GM12891 (cell line): ENCODE measurements at regions not wholly inside any gene's neighbourhood (a gene's known extent, or its start where the extent isn't known, plus 50 kb on each side); places are given as distances from the start of the nearest gene placed in this dataset.
"Not testable (repeated sequence)": the region's sequence is repeated elsewhere in the genome, so short reads cannot be mapped to it uniquely, and the experiment has no call there.

Experiments
- DNase-seq: peaks from one replicate; pipeline ENCODE4 v3.0.0; 2011; ENCODE audit warnings: low spot score; ENCODE audit not compliant: insufficient read length
- FAIRE-seq: peaks from 2 replicates; lab custom pipeline; 2011; peaks lifted over from hg19 to GRCh38; lab: Jason Lieb, UNC
- PAX5 ChIP-seq: IDR thresholded peaks from 2 replicates; pipeline ENCODE4 v1.6.1; 2011; ENCODE audit warnings: low read length, moderate library complexity, mild to moderate bottlenecking; ENCODE audit not compliant: insufficient read depth, severe bottlenecking
- POLR2A ChIP-seq: IDR thresholded peaks from 2 replicates; pipeline ENCODE4 v1.6.1; 2011; ENCODE audit warnings: low read depth, low read length, control low read depth
- POLR2AphosphoS5 ChIP-seq: IDR thresholded peaks from 2 replicates; pipeline ENCODE4 v1.6.1; 2011; ENCODE audit warnings: low read depth, low read length, control low read depth
- POU2F2 ChIP-seq: IDR thresholded peaks from 2 replicates; pipeline ENCODE4 v1.6.1; 2011; ENCODE audit warnings: low read depth, mild to moderate bottlenecking, control low read depth, low read length, moderate library complexity
- SPI1 ChIP-seq: IDR thresholded peaks from 2 replicates; pipeline ENCODE4 v1.6.1; 2011; ENCODE audit warnings: low read depth, low read length, control low read depth
- TAF1 ChIP-seq: IDR thresholded peaks from 2 replicates; pipeline ENCODE4 v1.6.1; 2011; ENCODE audit warnings: low read depth, low read length, control low read depth

DNA sequence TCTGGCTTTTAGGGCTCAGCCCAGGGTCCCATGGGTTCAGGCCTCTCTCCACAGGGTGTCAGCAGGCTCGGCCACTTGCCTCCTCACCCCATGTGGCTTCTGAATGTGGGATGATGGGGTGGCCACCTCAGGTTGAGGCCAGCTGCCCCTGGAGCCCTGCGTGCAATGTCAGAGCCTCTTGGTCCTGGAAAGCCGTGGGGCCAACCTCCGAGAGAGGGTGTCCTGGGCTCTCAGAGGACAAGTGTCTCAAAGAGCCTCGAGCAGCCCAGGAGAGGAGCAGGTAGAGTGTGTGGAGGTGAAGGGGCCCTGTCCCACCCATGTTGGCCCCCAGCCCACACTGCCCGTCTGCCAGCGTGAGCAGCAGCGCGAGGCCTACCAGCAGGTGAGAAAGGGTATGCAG is 86.0 kb downstream of the PLXNA1 start:
- no peak for TF ChIP-seq POLR2AphosphoS5
- DNase-seq (no peak), FAIRE-seq (no peak)

DNA sequence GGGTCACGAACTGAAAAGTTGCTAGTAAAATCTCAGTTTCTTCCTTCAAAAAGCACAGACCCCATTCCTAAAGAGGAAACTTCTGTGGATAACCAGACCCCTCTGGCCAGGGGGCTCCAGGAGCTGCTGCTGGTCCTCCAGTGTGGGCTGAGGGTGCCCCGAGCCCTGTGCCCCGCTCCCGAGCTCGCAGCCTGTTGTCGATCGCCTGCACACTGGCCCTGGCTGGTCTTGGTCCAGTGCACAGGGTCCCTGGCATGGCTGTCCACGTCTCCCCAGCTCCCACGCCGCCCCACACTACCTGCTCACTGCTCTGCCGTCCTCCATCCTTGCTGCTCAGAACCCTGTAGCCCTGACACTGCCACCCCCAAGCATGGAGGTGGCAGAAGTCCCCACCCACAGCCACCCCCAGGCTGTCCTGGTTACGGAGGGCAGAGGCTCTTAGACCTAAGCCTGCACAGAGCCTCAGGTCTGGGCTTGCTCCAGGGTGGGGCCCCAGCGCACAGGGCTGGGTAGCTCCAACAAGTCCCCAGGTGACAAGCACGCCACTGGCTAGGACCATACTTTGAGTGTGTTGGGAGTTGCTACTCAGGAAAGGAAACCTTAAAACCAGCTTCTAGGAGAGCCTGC is 87.0 kb downstream of the PLXNA1 start:
- FAIRE-seq: no peak
- DNase-seq: no peak
- TF ChIP-seq POU2F2: no peak
- no peak for TF ChIP-seq TAF1
- no peak for TF ChIP-seq PAX5
- no peak for TF ChIP-seq POLR2AphosphoS5
- no peak for TF ChIP-seq POLR2A
- TF ChIP-seq SPI1: no peak

DNA sequence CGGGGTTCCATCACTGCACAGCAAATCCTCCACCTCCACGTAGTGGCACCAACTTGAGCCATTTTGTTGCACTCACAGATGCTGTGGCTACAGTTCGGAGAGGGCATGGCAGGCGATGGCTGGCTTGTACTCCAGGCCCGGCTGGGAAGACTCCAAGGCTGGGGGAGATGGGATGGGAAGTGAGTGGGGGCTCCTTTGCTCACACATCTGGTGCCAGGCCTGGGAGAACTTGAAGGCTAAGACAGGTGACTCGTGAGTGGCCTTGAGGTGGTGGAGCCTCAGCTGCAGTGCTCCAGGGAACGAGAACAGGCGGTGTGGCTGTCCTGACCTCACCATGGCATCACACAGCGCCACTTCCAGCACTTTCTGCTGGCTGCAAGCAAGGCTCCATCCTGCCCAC is 87.9 kb downstream of the PLXNA1 start:
- FAIRE-seq: no peak
- DNase-seq: no peak
- TF ChIP-seq POLR2AphosphoS5 (no peak), POLR2A (no peak), PAX5 (no peak), TAF1 (no peak), SPI1 (no peak), POU2F2 (no peak)

DNA sequence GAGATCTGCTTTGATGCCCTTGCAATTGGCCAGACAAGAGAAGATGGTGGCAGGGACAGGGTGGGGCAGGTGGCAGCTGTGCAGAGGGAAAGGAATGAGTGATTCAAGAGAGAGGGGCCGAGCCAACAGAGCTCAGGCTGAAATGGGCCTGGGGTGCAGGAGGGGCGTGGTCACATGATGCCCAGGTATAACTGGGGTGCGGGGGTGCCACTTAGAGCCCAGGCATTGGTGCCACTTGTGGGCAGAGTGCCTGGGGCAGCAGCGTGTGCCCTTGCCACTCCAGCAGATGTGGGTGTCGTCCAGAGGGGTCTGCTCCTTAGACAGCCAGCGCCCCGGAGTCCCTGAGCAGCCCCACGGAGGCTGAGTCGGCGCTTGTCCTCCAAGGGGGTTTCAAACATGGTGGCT is 88.7 kb downstream of the PLXNA1 start:
- TF ChIP-seq PAX5 (no peak), POU2F2 (no peak), SPI1 (no peak), TAF1 (no peak), POLR2AphosphoS5 (no peak), POLR2A (no peak)
- FAIRE-seq (no peak), DNase-seq (no peak)

DNA sequence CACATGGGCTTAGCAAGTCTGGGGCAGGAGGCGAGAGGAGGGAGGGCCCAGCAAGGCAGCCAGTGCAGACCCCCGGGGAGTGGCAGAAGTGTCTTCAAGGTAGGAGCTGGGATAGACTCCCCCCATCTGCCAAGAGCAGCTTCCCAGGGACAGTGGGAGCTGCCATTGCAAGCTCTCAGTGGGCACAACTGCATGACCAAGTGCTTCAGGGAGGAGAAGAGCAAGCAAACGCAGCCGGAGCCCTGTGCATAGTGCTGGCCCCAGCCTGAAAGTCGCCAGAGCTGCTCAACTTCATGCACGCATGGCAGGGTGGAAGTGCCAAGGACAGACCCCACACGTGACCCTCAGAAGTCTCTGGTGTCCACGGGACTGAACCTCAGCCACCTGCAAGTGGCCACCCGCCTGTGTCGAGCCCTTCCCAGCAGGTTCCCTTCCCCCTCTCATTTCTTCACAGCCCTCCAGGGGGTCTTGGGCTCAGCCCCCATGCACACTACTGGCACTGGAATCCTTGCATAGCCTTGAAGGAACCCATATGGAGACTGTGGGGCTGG is 89.4 kb downstream of the PLXNA1 start:
- FAIRE-seq (no peak), DNase-seq (no peak)
- no peak for TF ChIP-seq POLR2AphosphoS5
- TF ChIP-seq POU2F2: no peak
- no peak for TF ChIP-seq SPI1
- no peak for TF ChIP-seq POLR2A
- TF ChIP-seq PAX5: no peak
- no peak for TF ChIP-seq TAF1

DNA sequence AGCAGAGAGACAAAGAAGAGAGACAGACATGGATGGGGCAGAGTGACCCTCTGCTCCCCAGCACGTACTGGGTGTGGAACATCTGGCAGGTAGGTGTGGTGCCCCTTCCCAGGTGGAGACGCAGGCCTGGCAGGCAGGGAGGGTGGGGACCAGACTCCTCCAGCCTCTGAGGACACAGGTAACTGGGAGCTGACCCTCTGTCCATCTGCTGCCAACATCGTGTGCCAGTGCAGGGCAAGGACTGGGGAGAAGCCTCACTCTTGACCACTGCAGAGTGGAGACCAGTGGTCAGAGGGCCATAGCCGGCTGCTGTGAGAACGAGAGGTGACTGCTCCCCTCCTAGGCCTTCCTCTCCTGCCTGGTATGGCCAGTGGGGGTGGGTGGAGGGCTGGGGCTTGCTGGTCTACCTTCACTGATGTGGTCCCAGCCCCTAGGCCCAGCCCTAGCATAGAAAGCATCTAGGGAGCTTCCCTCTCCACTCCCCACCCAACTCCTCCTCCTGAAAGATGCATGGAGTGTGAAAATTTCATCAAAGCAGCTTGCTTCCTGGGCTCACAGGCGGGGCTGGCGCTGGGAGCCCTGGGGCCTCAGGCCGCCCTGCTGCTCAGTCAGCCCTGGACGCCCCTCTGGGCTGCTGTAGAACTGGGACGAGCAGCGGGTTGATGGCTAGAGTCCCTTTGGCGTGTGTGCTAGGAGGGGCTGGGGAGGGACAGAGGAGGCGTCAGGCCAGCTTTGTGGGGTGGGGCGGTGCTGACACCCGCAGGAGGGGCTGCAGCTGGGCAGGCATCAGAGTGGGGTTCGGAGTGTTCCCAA is 90.3 kb downstream of the PLXNA1 start:
- TF ChIP-seq POLR2AphosphoS5 (no peak), POLR2A (no peak), PAX5 (no peak), TAF1 (no peak), POU2F2 (no peak), SPI1 (no peak)
- DNase-seq (no peak), FAIRE-seq (no peak)

DNA sequence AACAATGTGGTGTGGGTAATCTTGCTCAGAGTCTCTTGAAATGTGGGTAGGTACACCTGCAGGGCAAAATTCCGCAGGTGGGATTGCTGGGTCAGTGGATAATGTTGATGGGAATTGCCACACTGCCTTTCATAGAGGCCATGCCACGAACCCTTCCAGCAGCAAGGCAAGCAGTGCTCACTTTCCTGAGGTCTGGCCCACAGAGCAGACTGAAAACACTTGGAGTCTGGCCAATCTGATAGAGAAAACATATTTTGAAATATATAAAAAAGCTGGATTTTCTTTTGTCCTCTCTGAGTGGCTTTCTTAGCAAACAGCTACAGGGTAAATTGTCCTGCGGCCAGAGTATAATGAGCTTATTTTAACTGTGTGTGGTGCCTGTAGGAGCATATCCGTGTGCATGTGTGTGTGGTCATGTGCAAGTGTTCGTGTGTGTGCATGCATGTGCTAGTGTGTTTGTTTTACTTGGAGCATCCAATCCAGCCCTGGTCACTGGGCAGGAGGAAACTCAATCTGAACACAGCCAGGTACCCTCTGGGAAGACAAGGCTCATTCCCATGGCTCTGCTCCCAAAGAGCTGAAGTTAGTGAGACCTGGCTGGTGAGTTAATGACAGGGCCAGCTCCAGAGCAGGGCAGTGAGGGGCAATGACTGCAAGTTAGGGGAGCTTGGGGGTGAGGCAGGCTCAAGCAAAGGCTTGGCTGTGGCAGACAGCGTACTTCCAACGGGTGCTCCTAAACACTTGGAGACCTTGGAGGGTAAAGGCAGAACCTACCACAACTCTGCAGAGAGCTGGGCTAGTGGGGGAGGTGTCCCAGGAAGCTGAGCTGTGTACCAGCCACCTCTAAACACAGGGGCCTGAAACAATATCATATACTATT is 91.3 kb downstream of the PLXNA1 start:
- DNase-seq: no peak
- FAIRE-seq: peak; percentile 9
- TF ChIP-seq POLR2AphosphoS5 (no peak), POU2F2 (no peak), PAX5 (no peak), SPI1 (no peak), TAF1 (no peak), POLR2A (no peak)

DNA sequence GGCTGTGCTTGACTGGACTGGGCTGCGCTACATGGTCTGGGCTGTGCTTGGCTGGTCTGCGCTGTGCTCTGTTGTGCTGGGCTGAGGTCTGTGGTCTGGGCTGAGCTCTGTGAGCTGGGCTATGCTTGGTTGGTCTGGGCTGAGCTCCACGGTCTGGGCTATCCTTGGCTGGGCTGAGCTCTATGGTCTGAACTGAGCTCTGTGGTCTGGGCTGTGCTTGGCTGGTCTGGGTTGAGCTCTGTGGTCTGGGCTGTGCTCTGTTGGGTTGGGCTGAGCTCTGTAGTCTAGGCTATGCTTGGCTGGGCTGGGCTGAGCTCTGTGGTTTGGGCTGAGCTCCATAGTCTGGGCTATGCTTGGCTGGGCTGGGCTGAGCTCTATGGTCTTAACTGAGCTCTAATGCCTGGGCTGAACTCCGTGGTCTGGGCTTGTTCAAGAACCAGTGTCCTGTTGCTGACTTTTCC is 92.0 kb downstream of the PLXNA1 start:
- peak; percentile 90 for FAIRE-seq
- peak; percentile 71 for DNase-seq
- TF ChIP-seq PAX5 (peak; percentile 93), TAF1 (no peak)

DNA sequence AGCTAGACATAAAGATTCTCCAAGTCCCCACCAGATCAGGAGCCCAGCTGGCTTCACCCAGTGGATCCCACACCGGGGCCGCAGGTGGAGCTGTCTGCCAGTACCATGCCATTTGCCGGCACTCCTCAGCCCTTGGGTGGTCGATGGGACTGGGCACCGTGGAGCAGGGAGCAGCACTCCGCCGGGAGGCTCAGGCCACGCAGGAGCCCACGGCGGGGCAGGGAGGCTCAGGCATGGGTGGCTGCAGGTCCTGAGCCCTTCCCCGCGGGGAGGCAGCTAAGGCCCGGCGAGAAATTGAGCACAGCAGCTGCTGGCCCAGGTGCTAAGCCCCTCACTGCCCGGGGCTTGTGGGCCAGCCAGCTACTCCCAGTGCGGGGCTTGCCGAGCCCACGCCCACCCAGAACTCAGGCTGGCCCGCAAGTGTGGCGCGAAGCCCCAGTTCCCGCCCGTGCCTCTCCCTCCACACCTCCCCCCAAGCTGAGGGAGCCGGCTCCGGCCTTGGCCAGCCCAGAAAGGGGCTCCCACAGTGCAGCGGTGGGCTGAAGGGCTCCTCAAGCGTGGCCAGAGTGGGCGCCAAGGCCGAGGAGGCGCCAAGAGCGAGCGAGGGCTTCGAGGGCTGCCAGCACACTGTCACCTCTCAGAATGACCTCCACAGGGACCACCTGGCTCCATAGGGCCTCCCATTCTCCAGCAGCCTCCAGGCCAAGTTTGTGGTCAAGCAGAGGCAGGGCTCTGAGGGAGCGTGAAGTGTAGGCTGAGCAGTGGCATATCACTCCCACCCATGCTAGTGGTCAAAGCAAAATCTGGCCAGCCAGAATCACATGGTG is 93.5 kb downstream of the PLXNA1 start:
- FAIRE-seq, DNase-seq: not testable (repeated sequence)
